HG02588 (cell line): ENCODE measurements at regions not wholly inside any gene's neighbourhood (a gene's known extent, or its start where the extent isn't known, plus 50 kb on each side); places are given as distances from the start of the nearest gene placed in this dataset.

Experiments used
- ATAC-seq: cut with Tn5 transposase; IDR thresholded peaks from one replicate; pipeline ENCODE4 v1.9.1; 2021; ENCODE audit warnings: mild to moderate bottlenecking, moderate library complexity; ENCODE audit not compliant: unreplicated experiment

GRCh38 chr1:14543191-14543840 is 55.2 kb upstream of the KAZN start:
- ATAC-seq = no peak

- ATAC-seq = no peak
Observed at GRCh38 chr1:14544319-14544718, 54.2 kb upstream of the KAZN start.

- ATAC-seq = no peak
Observed at GRCh38 chr1:14545422-14546025, 53.0 kb upstream of the KAZN start.

DNA sequence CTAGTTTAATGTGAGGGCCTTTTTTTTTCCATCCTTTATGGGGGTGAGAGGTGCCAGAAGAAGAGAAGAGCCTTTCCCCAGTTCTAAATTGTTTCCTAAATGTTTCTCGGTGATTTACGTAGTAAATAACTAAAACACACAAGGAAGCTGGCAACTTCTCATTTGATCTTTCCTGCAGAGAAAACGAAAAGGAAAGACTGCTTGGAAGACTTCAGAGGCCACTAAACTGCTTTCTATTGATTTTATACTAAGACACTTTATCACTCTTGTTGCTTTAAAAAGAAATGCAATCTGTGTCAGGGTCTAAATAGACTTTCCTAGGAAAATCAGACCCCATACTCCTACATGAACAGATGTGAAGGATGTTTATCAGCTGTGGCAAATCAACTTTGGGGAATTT is 52.1 kb upstream of the KAZN start:
- no peak for ATAC-seq
